ENCODE measurements at regions not wholly inside any gene's neighbourhood (a gene's known extent, or its start where the extent isn't known, plus 50 kb on each side); places are given as distances from the start of the nearest gene placed in this dataset.

DNA sequence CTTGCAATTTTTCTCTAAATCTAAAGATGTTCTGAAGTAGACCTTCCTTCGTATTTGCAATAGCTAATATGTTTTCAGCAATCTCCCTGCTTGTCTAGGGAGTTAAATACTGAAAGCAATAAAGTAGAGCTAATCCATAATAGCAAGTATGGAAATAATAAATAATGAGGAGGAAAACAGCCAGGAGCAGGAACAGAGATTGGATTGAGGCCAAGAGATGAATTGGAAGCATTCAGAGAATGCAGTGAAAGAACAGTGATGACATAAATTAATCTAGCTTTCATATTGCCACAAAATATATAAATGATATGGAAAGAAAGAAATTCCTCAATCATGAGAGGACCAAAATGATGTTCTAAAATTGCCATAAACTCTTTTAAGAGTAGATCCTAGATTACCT lies 679.7 kb downstream of the METTL4 start:
- Mint-ChIP-seq H3K36me3 (no peaks in the 10 kb centered on the region), H3K27me3 (no peaks in the 10 kb centered on the region), H3K9me3 (peaks cover 2 to 5% (median 2%) of the 10 kb centered on the region in 3 donors), H3K4me1 (no peaks in the 10 kb centered on the region), H3K27ac (no peak overlapping the region), H3K4me3 (no peak overlapping the region)

DNA sequence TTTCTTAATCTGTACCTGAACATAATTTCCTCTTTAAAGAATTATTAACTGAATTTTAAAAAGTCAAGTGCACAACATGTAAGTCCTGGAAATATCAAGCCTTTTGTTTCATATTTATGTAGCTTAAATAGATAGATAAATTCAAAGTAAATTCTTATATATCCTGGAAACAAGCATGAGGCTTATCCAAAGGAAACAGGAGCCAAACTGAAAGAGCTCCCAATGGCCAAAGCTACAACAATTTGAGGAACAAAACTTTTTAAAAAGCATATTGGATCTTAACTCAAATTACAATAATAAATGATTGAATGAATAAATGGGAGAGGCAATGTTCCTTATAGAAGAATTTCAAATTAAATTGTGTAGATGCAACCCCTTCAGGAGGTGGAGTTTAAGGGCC lies 679.1 kb downstream of the METTL4 start:
- Mint-ChIP-seq H3K4me1 (no peaks in the 10 kb centered on the region), H3K27me3 (no peaks in the 10 kb centered on the region), H3K9me3 (peaks cover 0 to 5% (median 2%) of the 10 kb centered on the region in 3 donors), H3K27ac (no peak overlapping the region), H3K36me3 (no peaks in the 10 kb centered on the region), H3K4me3 (no peak overlapping the region)

DNA sequence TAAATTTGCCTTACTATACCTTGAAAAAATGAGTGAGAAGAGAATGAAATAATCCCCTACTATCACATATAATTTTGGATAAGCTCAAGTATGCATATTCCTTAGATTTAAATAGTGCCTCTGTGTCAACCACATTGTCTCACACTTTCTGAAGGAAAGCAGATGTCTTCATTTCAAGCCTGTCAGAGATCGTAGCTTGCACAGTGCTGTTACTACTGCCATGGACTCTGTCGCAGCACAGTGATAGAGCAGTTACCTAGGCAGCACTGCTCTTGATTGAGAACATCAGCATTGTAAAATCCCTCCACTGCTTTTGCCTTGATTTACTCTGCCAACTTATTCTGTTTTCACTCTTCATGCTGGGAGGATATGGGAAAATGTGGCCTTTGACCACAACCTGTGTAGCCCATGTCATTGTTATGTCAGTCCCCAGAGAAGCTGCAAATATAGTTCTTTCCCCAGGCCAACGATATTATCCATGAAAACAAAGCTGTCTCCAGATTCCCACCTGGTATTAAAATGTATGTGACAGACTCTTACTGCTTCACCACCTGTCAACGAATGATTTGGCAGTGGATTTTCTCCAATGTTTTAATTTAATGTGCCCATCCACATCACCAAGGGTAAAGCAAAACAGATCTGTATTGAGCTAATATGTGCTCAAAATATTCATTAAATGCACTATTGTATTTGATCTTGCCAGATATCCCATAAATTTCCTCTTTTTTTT lies 675.7 kb downstream of the METTL4 start:
- Mint-ChIP-seq H3K4me1 (no peaks in the 10 kb centered on the region), H3K27me3 (no peaks in the 10 kb centered on the region), H3K36me3 (no peaks in the 10 kb centered on the region), H3K4me3 (no peak overlapping the region), H3K27ac (no peak overlapping the region), H3K9me3 (peaks cover 0 to 7% (median 6%) of the 10 kb centered on the region in 3 donors)

DNA sequence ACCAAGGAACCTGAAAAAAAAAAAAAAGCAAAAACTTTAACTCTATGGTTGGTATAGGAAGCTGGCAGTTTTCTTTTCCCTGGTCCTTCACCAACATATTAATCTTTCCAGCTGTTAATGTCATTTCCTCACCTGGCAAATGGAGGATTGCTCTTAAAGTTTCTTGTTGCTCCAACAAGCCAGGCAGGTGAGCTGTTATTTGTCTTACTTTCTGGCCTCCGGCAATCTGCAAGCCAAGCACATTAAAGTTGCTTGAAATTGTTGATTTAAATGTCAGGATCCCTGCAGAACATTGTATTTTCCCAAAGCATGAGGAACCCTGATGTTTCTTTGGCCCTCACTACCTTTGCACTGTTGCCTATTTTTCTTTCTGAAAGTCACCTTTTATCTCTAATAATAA lies 664.9 kb downstream of the METTL4 start:
- no peak overlapping the region for H3K27ac Mint-ChIP-seq
- no peaks in the 10 kb centered on the region for H3K4me1 Mint-ChIP-seq
- H3K27me3 Mint-ChIP-seq, result no peaks in the 10 kb centered on the region
- H3K9me3 Mint-ChIP-seq, result peaks cover 2 to 7% (median 5%) of the 10 kb centered on the region in 3 donors
- H3K4me3 Mint-ChIP-seq, result no peak overlapping the region
- no peaks in the 10 kb centered on the region for H3K36me3 Mint-ChIP-seq

DNA sequence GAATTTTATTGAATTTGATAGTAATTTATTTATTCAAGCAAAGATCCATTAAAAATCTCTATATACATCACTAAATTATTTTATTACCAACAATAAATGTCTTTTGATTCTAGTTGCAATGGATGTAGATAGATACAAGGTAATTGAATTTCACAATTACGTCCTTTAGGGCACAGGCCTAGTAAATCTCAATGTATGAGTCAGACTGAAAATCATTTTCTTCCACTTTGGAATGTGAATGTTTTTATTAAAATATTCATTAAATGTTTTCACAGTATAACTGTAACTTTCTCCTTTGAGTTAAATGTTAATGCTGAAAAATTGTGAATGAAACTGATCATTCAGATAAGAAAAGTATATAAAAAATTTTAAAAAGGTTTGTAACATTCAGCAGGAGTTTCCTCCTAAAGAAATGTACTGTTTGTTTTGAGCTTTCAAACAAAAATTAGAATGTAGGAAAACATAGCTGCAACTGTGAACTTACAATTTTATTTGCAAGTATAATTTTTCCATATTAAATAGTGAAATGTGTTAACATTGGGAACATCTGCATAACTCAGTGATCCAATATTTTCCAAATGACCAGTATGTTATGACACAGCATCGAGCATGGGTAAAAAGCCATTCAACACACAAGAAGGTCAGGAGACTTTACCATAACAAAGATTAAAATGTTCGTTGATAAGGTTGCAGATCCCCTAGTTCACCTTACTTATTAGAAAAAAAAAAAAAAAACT lies 663.7 kb downstream of the METTL4 start:
- no peaks in the 10 kb centered on the region for H3K27me3 Mint-ChIP-seq
- H3K36me3 Mint-ChIP-seq, result no peaks in the 10 kb centered on the region
- peaks cover 2 to 7% (median 5%) of the 10 kb centered on the region in 3 donors for H3K9me3 Mint-ChIP-seq
- H3K4me3 Mint-ChIP-seq, result no peak overlapping the region
- H3K4me1 Mint-ChIP-seq, result no peaks in the 10 kb centered on the region
- H3K27ac Mint-ChIP-seq, result no peak overlapping the region

DNA sequence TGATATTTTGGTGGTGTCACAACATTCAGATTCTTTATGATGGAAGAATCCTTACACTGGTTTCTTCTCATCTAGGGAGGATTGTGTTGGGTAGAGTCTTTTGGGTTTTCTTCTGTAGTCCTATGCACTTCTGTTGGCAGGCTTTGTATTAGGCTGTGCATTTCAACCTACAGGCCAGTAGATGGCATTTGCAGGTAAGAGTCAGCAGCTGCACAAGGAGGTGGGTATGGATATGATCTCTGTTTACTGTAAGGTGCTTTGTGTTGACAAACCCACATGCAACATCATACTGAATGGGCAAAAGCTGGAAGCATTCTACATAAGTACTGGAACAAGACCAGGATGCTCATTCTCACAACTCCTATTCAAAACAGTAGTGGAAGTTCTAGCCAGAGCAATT lies 656.8 kb downstream of the METTL4 start:
- Mint-ChIP-seq H3K27ac (no peak overlapping the region), H3K4me3 (no peak overlapping the region), H3K36me3 (no peaks in the 10 kb centered on the region), H3K9me3 (peaks cover 2 to 18% (median 12%) of the 10 kb centered on the region in 3 donors), H3K4me1 (no peaks in the 10 kb centered on the region), H3K27me3 (no peaks in the 10 kb centered on the region)

DNA sequence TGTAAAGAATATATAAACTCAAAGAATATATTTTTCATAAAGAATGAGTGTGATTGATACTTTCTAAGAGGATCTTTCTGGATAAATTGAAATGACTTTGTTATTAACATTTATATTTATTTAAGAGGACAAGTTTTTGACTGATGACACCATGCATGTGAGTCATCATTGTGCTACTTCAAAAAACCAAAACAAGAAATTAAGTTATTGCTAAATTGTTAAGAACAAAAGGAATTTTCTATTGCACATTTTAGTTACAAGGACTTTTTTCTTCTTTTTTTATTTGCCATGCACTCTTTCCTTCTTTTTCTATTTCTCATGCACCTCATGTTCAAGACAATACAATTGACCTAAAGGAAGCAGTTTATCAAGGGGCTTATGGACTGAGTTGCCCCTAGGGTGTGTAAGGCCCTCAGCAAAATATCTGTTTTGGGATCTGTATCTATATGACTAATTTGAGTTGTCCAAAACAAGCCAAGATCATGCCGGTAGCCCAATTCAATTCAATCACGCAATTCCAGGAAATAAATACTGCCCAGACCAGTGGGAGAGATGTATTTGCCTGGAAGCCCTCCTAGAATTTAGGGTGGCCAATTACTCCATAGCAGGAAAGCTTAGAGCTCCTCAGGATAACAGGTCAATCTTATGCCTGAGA lies 654.3 kb downstream of the METTL4 start:
- Mint-ChIP-seq H3K4me3 (no peak overlapping the region), H3K4me1 (no peaks in the 10 kb centered on the region), H3K27me3 (no peaks in the 10 kb centered on the region), H3K36me3 (no peaks in the 10 kb centered on the region), H3K9me3 (peaks cover 0 to 18% (median 6%) of the 10 kb centered on the region in 3 donors), H3K27ac (no peak overlapping the region)

DNA sequence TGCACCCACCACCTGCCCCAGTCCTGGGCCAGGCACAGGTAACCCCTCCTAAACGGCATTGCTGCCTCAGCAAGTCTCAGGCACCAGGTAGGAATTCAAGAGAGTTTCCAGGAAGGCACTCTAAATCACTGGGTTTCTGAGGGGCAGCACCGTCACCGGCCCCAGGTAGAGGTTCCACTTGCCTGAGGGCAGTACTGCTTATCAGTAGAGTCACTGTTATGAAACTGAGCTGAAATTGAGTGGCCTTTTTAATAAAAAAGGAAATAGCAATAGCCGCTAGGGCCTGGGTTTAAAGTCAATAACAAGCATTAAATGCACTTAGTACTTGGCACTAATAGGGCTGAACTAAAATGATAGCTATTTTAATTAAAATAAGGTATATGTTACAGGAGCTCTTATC lies 653.7 kb downstream of the METTL4 start:
- Mint-ChIP-seq H3K27ac (no peak overlapping the region), H3K4me3 (no peak overlapping the region), H3K9me3 (peaks cover 0 to 18% (median 6%) of the 10 kb centered on the region in 3 donors), H3K4me1 (no peaks in the 10 kb centered on the region), H3K36me3 (no peaks in the 10 kb centered on the region), H3K27me3 (no peaks in the 10 kb centered on the region)

DNA sequence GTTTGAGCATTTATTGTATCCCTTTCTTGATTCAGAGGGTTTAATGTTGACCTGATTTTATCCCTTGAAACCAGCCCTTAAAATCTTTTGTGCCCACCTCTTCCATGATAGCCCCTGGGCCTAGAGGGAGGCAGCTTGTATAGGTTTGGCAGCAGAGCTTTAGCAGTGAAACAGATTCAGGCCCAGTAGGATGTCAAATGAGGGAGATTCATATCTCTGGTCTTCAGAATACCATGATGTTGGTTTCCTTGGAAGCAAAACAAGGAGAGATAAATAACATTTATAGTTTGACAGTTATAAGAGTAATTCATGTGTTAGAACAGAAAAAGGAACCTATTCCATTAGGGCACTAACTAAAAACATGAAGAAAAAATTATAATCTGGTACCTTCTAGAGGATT lies 649.2 kb downstream of the METTL4 start:
- Mint-ChIP-seq H3K9me3 (peaks cover 0 to 11% (median 4%) of the 10 kb centered on the region in 3 donors), H3K36me3 (peaks cover 2% of the 10 kb centered on the region), H3K4me1 (no peaks in the 10 kb centered on the region), H3K27ac (no peak overlapping the region), H3K4me3 (no peak overlapping the region), H3K27me3 (no peaks in the 10 kb centered on the region)

DNA sequence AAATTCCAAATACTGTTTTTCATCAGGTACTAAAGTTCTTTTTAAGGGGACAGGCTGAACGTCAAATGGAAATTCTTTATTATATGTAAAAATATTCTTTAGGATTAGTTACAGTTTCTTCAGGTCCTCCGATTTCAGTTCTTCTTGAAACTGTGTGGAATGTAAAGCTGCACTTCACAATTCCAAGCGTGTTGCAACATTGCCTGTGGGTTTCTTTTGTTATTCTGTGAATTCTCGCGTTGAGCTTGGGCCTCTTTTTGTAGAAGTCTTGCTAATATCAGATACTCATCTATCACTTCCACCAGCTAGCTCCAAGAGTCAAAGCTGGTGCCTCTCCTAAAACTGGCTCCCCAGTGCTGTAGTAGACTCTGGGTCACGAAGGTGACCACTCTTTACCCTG lies 642.6 kb downstream of the METTL4 start:
- peaks cover 2% of the 10 kb centered on the region for H3K36me3 Mint-ChIP-seq
- peaks cover 1 to 12% (median 2%) of the 10 kb centered on the region in 3 donors for H3K9me3 Mint-ChIP-seq
- H3K27ac Mint-ChIP-seq, result no peak overlapping the region
- no peak overlapping the region for H3K4me3 Mint-ChIP-seq
- no peaks in the 10 kb centered on the region for H3K4me1 Mint-ChIP-seq
- H3K27me3 Mint-ChIP-seq, result no peaks in the 10 kb centered on the region

DNA sequence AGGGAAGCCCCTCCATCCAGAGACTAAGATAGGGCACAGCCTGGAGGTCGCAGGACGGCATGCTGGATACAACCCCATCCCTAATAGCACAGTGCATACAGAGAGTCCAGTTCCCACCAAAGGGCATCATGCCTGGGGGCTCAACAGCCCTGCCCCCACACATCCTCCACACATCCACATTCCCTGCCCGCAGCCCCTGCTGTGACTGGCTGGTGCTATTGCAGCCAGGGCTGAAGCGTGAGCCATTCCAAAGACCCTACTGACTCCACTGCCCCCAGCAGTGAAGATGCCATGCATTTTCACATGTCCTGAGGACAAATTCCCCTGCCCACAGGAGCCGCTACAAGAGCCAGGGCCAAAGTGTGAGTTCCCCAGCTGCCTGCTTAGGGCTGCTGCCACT lies 641.6 kb downstream of the METTL4 start:
- no peak overlapping the region for H3K4me3 Mint-ChIP-seq
- no peak overlapping the region for H3K27ac Mint-ChIP-seq
- H3K27me3 Mint-ChIP-seq, result no peaks in the 10 kb centered on the region
- no peaks in the 10 kb centered on the region for H3K4me1 Mint-ChIP-seq
- H3K9me3 Mint-ChIP-seq, result peaks cover 1 to 12% (median 2%) of the 10 kb centered on the region in 3 donors
- peaks cover 2% of the 10 kb centered on the region for H3K36me3 Mint-ChIP-seq

DNA sequence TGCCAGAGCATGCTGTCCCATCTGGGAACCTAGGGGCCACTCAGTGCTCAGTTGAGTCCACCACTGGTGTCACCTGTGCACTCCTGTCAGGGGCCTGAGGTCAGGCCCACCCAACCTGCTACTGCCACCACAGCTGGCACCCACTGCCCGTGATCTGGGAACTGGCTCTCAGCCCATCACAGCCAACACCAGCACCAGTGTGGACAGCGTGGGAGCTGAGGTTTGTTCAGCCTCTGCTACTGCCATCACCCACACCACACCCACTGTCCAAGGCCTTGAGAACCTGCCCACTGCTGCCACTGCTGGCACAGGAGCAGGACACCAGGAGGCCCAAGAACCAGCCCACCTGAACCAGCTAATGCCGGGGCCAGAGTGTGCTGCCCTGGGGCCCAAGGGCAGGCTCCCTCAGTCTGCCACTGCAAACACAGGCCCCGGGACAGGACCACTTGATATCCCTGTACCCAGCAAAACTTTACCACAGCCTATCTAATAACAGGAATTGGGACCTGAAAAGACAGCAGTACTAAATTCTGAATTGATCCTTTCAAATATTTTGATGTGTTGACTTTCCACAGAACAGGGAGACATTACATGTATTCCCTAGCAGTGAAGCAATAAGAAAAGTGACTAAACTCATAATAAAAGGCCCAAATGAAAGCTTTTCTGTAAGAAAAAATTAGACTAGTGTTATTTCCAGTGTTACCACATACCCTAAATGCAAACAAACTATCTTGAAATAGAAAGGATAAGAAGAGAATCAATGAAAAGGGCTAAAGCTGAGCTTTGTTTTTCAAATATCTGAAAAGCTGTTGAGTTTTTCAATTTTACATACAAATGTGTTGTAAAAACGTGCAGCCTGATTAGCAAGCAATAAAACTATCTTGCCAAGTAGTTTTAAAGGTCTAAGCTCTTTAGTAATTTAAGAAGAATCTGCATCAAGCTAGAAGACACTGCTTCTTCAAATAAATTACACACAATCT lies 640.7 kb downstream of the METTL4 start:
- Mint-ChIP-seq H3K27ac (no peak overlapping the region), H3K4me1 (no peaks in the 10 kb centered on the region), H3K4me3 (no peak overlapping the region), H3K27me3 (no peaks in the 10 kb centered on the region), H3K36me3 (peaks cover 2% of the 10 kb centered on the region), H3K9me3 (peaks cover 2 to 11% (median 5%) of the 10 kb centered on the region in 3 donors)

DNA sequence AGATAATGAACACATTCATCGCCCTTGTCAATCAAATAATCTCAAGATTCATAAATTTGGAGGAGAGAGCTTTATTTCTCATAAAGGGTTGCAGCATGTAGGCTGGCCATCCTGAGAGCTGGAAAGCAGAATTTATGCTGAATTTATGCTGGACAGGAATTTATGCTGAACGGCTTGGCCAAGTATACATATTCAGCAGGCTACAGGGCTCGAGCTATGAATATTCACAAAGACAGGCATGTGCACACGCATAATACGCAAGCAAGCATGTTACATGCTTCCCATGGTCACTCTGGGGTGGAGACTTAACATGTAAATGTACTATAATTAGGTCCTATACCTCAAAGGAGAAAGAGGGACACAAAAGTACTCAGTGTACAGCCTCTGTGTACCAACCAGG lies 618.8 kb downstream of the METTL4 start:
- no peak overlapping the region for H3K27ac Mint-ChIP-seq
- no peaks in the 10 kb centered on the region for H3K36me3 Mint-ChIP-seq
- H3K4me1 Mint-ChIP-seq, result no peaks in the 10 kb centered on the region
- H3K4me3 Mint-ChIP-seq, result no peak overlapping the region
- no peaks in the 10 kb centered on the region for H3K27me3 Mint-ChIP-seq
- H3K9me3 Mint-ChIP-seq, result peaks cover 0 to 2% (median 0%) of the 10 kb centered on the region in 3 donors

DNA sequence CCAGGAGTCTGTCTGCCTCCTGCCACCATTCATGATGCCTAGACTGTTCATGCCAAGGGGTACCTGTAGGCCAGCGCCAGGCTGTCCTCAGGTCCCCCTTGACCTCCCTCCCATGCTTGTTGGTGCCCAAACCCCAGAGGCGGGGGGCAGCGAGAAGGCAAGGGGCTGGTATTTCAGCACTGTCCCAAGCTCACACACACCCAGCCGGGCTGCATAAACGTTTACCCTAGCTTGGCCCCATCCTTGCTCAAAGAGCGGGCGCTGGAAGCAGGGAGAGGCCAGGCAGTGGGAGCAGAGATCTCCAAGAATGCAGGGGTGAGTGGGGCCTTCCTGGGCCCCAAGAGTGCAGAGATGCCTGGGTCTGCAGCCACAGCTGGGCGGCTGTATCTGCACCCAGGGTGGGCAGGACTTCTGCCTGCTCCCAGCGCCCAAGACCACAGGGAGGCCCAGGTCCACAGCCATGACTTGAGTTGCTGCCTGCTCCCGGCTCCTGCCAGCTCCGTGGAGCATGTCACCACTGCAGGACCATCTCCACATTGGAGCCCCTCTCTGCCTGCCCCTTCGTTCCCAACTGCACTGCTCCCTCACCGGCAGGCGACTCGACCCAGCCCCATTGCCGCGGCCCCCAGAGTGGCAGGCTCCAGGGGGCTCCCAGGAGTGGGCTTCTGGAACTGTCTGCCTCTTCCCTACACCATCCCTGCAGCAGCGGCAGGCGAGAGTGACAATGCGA lies 616.6 kb downstream of the METTL4 start:
- Mint-ChIP-seq H3K36me3 (no peaks in the 10 kb centered on the region), H3K9me3 (peaks cover 0 to 2% (median 0%) of the 10 kb centered on the region in 3 donors), H3K27ac (no peak overlapping the region), H3K4me3 (no peak overlapping the region), H3K4me1 (no peaks in the 10 kb centered on the region), H3K27me3 (no peaks in the 10 kb centered on the region)
